Tibial nerve (tissue), 4 donors: ENCODE measurements at regions not wholly inside any gene's neighbourhood (a gene's known extent, or its start where the extent isn't known, plus 50 kb on each side); places are given as distances from the start of the nearest gene placed in this dataset.

Source experiments
- DNase-seq, 2 donors: peaks; one replicate each; pipeline ENCODE4 v3.0.0-alpha.2; 2019; ENCODE audit warnings: low spot score in 2 of 2
- H3K27ac ChIP-seq, 4 donors: fragments of 200-600 bp; sonication (generic) in 3 of 4; one replicate each; pipeline ENCODE4 v1.5.1; 2017 to 2019; ENCODE audit warnings: mild to moderate bottlenecking in 1 of 4
- H3K27me3 ChIP-seq, 2 donors: fragments of 200-600 bp; sonication (generic) in 1 of 2; one replicate each; pipeline versions ENCODE4 v1.5.1 to v1.6.0; 2017 to 2019
- H3K36me3 ChIP-seq, 3 donors: fragments of 200-600 bp; sonication (generic); one replicate each; pipeline ENCODE4 v1.5.1; 2018 to 2019
- H3K4me1 ChIP-seq, 4 donors: fragments of 200-600 bp; sonication (generic) in 3 of 4; one replicate each; pipeline ENCODE4 v1.5.1; 2017 to 2019
- H3K4me3 ChIP-seq, 4 donors: fragments of 200-600 bp; sonication (generic) in 3 of 4; one replicate each; pipeline ENCODE4 v1.5.1; 2017 to 2019; ENCODE audit warnings: mild to moderate bottlenecking in 1 of 4, moderate library complexity in 1 of 4
- H3K9me3 ChIP-seq, 4 donors: fragments of 200-600 bp; sonication (generic) in 3 of 4; one replicate each; pipeline ENCODE4 v1.5.1; 2017 to 2019
- EP300 ChIP-seq, 2 donors: sonication (generic); formaldehyde crosslinking; IDR thresholded peaks; one replicate each; pipeline ENCODE4 v1.6.1; 2017; ENCODE audit warnings: antibody characterized with exemption in 2 of 2, mild to moderate bottlenecking in 1 of 2
- POLR2A ChIP-seq, 2 donors: fragments of 450-650 bp; IDR thresholded peaks; one replicate each; pipeline ENCODE4 v1.6.1; 2017; ENCODE audit warnings: antibody characterized with exemption in 2 of 2, mild to moderate bottlenecking in 2 of 2, moderate library complexity in 2 of 2
- WGBS, 2 donors: methylation state at CpG; one replicate each; pipeline ENCODE4 v1.1.5; 2018; 5-methylcytosine and 5-hydroxymethylcytosine counted together
- TF ChIP-seq, protein P1 (sequence below), 5 experiments: fragments of 200-600 bp in 3 of 5; fragments of 450-650 bp in 2 of 5; sonication (generic) in 3 of 5; IDR thresholded peaks; one replicate each; pipeline ENCODE4 v1.5.1; 2016 to 2019; ENCODE audit warnings: antibody characterized with exemption in 5 of 5, mild to moderate bottlenecking in 3 of 5, moderate library complexity in 2 of 5

DNA sequence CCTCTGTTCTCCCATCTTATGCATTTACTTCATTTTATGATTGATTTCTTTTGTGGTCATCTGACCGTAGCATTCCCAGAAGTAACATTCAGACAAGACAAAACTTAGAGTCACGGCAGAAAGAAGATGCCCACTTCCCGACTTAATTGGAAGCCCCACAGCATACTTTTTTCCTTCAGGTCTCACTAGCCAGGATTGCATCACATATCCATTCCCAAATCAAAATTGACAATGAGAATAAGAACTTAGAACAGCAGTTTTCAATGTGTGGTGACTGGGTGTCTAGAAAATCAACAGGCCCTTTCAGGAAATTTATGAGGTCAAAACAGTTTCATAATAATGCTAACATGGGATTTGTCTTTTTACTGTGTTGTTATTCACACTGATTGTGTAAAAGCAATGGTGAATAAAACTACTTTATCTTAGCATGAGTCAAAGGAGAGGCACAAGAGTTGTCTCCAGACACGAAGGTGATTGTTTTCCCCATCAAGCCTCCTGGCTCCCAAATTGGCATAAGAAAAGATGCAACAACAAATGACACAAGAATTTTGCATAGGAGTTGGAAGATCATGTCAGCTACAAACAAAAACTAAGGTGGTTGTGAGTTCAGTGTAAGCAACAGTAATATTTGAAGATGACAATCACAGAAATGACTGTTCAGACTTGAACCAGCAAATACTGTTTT is 493.9 kb downstream of the HTR7 start:
- Histone ChIP-seq H3K9me3 (no peaks in the 10 kb centered on the region), H3K4me3 (no peak overlapping the region), H3K27me3 (no peaks in the 10 kb centered on the region), H3K4me1 (no peaks in the 10 kb centered on the region), H3K36me3 (no peaks in the 10 kb centered on the region), H3K27ac (no peak overlapping the region)
- DNase-seq: no peak
- no peak for TF ChIP-seq EP300 (IDR thresholded peaks at IDR 0.05)
- TF ChIP-seq, protein P1, sequence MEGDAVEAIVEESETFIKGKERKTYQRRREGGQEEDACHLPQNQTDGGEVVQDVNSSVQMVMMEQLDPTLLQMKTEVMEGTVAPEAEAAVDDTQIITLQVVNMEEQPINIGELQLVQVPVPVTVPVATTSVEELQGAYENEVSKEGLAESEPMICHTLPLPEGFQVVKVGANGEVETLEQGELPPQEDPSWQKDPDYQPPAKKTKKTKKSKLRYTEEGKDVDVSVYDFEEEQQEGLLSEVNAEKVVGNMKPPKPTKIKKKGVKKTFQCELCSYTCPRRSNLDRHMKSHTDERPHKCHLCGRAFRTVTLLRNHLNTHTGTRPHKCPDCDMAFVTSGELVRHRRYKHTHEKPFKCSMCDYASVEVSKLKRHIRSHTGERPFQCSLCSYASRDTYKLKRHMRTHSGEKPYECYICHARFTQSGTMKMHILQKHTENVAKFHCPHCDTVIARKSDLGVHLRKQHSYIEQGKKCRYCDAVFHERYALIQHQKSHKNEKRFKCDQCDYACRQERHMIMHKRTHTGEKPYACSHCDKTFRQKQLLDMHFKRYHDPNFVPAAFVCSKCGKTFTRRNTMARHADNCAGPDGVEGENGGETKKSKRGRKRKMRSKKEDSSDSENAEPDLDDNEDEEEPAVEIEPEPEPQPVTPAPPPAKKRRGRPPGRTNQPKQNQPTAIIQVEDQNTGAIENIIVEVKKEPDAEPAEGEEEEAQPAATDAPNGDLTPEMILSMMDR (IDR thresholded peaks at IDR 0.05): no peak
- no peak for TF ChIP-seq POLR2A (IDR thresholded peaks at IDR 0.05)
- WGBS, 2 donors: 59 to 65% methylated on average over 4 of the region's 4 CpGs

DNA sequence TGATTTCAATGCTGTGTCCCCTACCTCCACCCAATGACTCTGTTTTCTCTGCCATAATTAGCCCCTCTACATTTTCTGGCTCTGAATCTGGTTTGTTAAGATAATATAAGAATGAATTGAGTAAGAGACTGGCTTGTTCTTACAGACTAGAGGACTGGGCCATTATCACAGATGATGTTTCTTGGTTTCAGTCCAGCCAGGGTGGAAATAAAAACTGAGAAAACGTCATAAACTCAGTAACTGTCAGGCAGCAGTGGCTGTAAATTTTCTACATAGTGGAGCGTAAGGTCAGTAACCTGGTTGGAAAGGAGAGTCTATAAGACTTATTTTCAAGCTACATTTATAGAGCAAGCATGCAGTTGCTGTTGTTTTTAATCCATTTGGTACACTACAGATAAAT is 485.4 kb downstream of the HTR7 start:
- no peak for DNase-seq
- Histone ChIP-seq H3K4me3 (no peak overlapping the region), H3K9me3 (no peaks in the 10 kb centered on the region), H3K36me3 (no peaks in the 10 kb centered on the region), H3K27me3 (no peaks in the 10 kb centered on the region), H3K27ac (no peak overlapping the region), H3K4me1 (no peaks in the 10 kb centered on the region)
- TF ChIP-seq POLR2A (IDR thresholded peaks at IDR 0.05) (no peak), EP300 (IDR thresholded peaks at IDR 0.05) (no peak)
- TF ChIP-seq, protein P1 (IDR thresholded peaks at IDR 0.05): no peak
- 54 to 55% methylated on average over 2 of the region's 2 CpGs for WGBS, 2 donors

DNA sequence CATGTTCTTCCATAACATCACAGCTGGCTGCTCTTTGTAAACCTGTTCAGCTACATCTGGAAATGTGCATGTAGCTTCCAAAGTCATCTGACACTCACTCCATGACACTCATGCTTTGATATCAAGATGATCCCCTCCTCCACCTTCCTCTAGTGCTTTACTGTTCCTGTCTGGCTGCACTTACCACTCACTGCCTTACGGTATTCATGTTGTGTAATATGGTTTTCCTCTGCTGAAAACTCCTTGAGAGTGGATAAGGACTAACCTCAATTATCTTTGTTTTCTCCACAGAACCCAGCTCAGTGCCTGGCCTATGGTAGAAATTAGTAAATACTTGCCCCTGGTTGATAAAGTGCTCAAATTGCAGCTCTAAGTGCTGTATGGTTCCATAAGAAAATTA is 483.9 kb downstream of the HTR7 start:
- H3K4me1 ChIP-seq: no peaks in the 10 kb centered on the region
- DNase-seq: no peak
- WGBS, 2 donors: 73 to 89% methylated on average over 1 of the region's 1 CpG
- no peaks in the 10 kb centered on the region for H3K36me3 ChIP-seq
- TF ChIP-seq, protein P1 (IDR thresholded peaks at IDR 0.05): no peak
- TF ChIP-seq POLR2A (IDR thresholded peaks at IDR 0.05): no peak
- no peak for TF ChIP-seq EP300 (IDR thresholded peaks at IDR 0.05)
- no peaks in the 10 kb centered on the region for H3K9me3 ChIP-seq
- H3K4me3 ChIP-seq: no peak overlapping the region
- no peak overlapping the region for H3K27ac ChIP-seq
- no peaks in the 10 kb centered on the region for H3K27me3 ChIP-seq

DNA sequence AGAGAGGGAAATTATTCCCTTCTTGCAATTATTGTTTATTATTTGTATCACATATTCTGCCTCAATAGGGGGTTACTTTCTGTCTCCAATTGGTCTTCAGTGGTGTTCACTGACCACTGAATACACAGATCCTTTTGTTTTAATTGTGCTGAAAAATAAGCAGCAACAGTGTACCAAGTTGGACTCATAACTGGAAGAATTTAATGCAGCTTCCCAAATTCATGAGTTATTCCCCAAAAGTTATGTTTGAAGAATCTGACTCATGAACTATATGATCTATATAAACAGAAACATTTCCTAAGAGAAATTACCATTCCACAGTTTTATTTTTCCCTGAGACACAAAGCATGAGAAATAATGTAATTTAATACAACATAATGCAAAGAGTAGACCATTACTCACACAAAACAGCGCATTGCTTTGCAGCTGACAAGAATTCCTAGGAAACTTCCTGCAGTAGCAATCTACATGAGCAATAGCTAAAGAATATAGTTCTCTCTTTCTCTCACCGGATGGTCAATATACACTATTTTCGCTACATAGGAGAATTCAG is 479.2 kb downstream of the HTR7 start:
- Histone ChIP-seq H3K27ac (no peak overlapping the region), H3K4me3 (no peak overlapping the region), H3K9me3 (no peaks in the 10 kb centered on the region), H3K27me3 (no peaks in the 10 kb centered on the region), H3K4me1 (no peaks in the 10 kb centered on the region), H3K36me3 (no peaks in the 10 kb centered on the region)
- TF ChIP-seq POLR2A (IDR thresholded peaks at IDR 0.05) (no peak), EP300 (IDR thresholded peaks at IDR 0.05) (no peak)
- TF ChIP-seq, protein P1 (IDR thresholded peaks at IDR 0.05): no peak
- WGBS, 2 donors: 49 to 54% methylated on average over 3 of the region's 3 CpGs
- DNase-seq: no peak

DNA sequence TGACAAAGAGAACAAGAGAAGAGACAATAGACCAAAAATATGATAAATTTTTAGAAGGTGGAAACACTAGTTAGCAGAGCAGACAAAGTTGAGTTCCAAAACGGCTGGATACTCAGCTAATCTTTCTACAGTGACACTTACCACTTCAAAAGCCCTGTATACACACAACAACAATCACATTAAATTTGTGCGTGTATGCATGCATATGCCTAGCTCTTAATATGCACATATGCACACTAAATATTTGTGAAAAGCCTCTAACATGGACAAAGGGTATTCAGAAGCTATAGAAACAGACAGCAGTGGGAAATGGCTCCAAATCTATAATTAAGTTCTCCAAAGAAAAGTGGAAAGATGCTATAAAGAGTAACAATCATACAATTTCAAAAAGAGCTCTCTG is 476.4 kb downstream of the HTR7 start:
- H3K27ac ChIP-seq: no peak overlapping the region
- TF ChIP-seq POLR2A (IDR thresholded peaks at IDR 0.05) (no peak), EP300 (IDR thresholded peaks at IDR 0.05) (no peak)
- TF ChIP-seq, protein P1 (IDR thresholded peaks at IDR 0.05): no peak
- WGBS, 2 donors: 64 to 71% methylated on average over 2 of the region's 2 CpGs

More for the DNA sequence above, 476.4 kb downstream of the HTR7 start:
- no peak for DNase-seq
- H3K4me3 ChIP-seq: no peak overlapping the region
- H3K4me1 ChIP-seq: no peaks in the 10 kb centered on the region
- no peaks in the 10 kb centered on the region for H3K9me3 ChIP-seq
- no peaks in the 10 kb centered on the region for H3K27me3 ChIP-seq
- no peaks in the 10 kb centered on the region for H3K36me3 ChIP-seq
